Stimulated activated CD4-positive, alpha-beta T cell treated with anti-CD3 and anti-CD28 coated beads, Interleukin-1b, Interleukin-23, amount 100 ng/mL, for 48 hours (primary cell): ENCODE measurements at regions not wholly inside any gene's neighbourhood (a gene's known extent, or its start where the extent isn't known, plus 50 kb on each side); places are given as distances from the start of the nearest gene placed in this dataset.

Experiments
- DNase-seq: peaks from one replicate; pipeline ENCODE4 v3.0.0-alpha.2; 2020

DNA sequence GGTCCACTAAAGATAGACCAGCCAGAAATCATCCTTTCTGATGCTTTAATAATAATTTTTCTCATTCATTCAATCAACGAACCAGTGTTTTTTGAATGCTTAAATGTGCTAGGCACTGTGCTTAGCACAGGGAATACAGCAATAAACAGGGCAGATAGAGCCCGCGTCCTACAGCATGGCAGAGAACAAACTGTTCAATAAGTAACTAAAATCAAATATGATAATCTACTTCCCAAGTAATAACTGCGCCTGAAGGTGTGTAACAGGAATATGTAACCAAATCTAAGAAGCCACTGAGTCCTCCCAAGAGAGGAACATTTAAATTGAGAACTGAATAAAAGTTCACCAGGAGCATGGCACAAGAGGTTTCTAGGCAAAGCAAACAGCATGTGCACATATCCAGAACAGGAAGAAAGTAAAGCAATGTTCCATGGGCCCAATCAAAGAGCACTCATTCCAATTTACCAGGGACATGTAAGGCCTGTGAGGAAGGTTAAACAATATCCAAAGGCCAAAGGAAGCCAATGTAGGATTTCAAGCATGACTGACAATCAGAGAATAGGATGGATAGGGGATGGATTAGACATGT is 311.0 kb upstream of the RARB start:
- no peak for DNase-seq

- no peak for DNase-seq
Observed at GRCh38 chr3:25119682-25120081, 308.4 kb upstream of the RARB start.

- DNase-seq: no peak
Observed at GRCh38 chr3:25120665-25121064, 307.4 kb upstream of the RARB start.

GRCh38 chr3:25125201-25125600 is 302.9 kb upstream of the RARB start:
- DNase-seq: no peak

- DNase-seq: no peak
Observed at GRCh38 chr3:25128735-25129134, 299.3 kb upstream of the RARB start.

DNA sequence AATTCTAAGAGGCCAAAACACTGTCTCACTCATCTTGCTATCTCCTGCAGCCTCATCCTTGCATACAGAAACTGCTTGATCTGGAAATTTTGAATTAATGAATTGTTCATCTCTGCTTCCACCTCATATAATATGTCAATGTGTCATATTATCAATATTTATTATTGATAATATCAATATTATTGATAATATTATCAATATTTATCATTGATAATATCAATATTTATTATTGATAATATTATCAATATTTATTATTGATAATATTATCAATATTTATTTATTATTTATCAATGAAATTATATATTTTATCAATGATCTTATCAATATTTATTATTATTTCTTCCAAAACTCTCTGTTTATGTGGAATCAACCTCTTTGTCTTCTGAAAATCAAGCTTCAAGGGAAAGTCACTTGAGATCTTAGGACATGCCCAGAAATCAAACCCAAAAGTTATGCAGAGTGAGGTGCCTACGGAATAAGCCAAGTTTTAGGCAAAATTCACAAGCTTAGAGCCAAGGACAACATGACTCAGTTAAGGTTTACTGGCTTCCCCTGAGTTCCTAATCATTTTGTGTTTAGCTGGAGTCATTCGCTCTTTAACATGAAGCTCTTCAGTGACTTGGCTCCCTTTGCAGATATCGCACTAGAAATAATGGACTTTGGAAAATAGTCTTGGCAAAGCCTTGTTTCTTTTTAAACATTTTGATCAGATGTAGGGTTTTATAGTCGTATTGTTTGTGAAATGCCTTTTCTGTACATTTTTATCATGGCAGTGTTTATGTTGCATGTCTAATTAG is 297.1 kb upstream of the RARB start:
- no peak for DNase-seq

DNA sequence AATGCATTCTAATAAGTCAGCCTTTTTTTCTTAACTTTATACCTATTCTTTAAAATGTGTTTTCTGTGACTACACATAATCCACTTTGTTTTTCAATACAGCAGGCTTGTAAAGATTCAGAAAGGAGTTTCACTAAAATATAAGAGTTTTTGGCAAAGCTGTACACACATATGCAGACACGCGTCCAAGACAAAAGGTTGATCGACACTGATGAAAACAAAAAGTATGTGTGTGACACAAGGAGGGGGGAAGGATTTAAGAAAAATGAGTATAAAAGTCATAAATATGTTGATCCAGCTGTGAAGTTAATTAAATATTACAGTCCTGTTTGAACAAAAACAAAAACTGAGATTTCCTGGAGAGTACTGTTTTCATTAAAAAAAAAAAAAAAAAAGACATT is 294.5 kb upstream of the RARB start:
- no peak for DNase-seq

- DNase-seq: no peak
Observed at GRCh38 chr3:25137606-25138005, 290.5 kb upstream of the RARB start.

GRCh38 chr3:25139267-25139666 is 288.8 kb upstream of the RARB start:
- no peak for DNase-seq

GRCh38 chr3:25142609-25143355 is 285.3 kb upstream of the RARB start:
- no peak for DNase-seq

GRCh38 chr3:25143356-25144025 is 284.6 kb upstream of the RARB start:
- no peak for DNase-seq

GRCh38 chr3:25144430-25144829 is 283.6 kb upstream of the RARB start:
- DNase-seq: no peak

DNA sequence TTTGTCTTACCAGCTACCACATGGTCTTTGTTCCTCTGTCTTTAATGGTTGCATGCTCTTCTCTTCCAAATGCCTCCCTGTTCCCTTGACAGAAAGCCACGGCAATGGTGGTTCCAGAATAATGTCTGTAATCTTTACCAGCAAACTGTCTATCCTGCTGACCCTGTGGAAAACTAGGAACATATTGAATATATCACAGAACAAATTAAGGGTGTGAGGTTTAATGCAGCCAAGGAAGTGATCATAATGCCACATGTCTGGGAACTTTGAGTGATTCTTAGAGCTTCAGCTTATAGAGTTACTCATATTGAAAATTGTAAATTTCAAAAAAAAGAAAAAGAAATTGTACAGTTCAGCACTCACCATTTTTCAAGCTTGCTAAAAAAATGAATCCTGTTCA is 282.9 kb upstream of the RARB start:
- DNase-seq: no peak

GRCh38 chr3:25150199-25150598 is 277.9 kb upstream of the RARB start:
- no peak for DNase-seq

DNA sequence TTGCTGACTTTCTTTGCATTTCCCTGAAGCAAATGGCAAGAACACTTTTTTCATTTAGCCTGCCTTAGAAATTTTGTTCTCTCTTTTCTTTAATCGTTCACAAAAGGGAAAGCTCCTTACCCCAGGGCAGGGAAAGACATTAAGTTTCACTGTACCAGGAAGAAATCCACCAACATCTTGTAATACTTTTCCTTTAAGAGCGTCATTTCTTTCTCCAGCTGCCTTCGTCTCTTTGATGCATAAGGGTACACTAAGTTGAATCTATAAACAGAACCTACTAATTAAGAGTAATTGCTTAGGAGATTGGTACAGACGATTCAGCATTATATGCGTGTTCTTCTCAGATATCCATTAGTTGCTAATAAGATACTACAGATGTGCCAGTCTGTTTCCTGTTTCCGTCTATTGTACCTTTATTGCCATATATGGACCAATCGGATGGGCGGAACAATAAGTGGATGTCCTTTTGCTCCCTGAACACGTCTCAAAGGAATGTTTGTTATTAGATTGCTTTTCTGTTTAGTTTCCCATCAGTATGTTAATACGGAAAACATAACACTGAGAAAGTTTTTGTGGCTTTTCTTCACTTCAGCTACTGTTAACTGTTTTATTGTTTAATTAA is 276.7 kb upstream of the RARB start:
- no peak for DNase-seq

GRCh38 chr3:25151903-25152295 is 276.2 kb upstream of the RARB start:
- no peak for DNase-seq

DNA sequence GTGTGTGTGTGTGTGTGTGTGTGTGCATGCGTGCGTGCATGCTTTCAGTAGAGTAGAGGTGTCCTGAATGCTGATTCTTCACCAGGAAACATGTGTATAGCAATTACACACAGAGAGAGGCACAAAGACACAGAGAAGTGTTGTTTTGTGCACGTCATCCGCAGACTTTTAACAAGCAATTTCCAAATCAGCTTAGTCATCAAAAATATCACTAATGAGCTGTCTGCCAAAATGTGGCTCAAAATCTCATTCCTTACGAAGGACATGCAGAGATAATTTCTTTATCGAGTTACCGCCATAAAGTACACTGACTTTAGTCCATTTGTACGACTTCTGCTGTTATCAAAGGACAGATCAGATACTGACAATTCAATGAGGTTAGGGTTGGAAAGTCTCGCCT is 274.9 kb upstream of the RARB start:
- DNase-seq: no peak

DNA sequence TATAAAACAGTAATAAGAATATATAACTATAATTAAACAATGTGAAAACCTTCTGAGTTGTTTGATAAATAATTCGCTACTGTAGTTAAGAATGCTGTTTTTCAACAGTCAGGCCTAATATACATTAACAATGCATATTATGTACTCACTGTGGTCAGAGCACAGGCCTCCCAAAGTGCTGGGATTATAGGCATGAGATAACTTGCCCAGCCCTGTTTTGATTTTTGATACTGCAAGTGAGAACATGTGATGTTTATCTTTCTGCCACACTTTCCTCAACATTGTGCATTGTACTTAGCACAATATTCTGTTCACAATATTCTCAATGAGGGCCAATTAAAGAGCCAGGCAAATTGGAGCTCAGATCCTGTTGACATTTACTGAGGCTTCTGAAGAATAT is 274.5 kb upstream of the RARB start:
- no peak for DNase-seq

GRCh38 chr3:25155652-25156471 is 272.2 kb upstream of the RARB start:
- DNase-seq: no peak

- no peak for DNase-seq
Observed at GRCh38 chr3:25156626-25157025, 271.4 kb upstream of the RARB start.

DNA sequence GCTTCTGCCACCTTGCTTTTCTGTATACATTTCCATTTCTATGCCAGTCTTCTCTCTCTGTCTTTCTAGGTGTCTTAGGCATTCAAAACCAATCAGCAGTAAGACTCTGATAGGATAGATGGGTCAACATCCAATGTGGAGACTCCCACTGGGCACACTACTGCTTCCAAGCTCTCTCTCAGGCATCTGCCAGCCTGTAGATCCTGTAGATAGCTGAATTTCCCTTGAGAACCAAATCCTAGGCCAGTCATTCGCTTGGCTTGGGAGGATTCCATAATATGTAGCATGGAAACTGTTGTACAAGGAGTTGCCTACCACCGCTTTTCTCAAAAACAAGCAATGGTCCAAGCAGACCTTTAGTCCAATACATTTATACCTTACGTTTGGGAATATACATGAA is 262.8 kb upstream of the RARB start:
- DNase-seq: no peak

DNA sequence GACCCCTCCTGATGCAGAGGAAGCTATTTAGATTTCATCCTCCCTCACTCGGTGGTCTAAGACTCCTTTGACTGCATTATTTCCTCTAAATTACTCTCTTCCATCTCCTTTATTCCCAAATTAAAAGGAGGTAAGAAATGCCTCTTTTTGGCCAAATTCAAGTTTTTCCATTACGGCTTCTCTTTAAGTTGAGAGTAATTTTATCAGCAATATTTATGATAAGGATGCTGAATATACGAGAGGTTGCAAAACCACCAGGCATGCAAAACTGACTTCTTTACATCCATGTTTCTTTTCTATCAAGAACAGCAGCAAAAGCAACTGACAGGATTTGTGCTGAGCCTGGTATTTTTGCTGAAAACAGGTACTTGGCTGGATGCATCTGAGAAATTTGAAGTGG is 262.0 kb upstream of the RARB start:
- no peak for DNase-seq
